GM12878 (cell line): ENCODE measurements at regions not wholly inside any gene's neighbourhood (a gene's known extent, or its start where the extent isn't known, plus 50 kb on each side); places are given as distances from the start of the nearest gene placed in this dataset.

Experiments
- ATAC-seq: fragments of 200-7000 bp; cut with Tn5 transposase; 3 replicates; pipeline ENCODE4 v1.9.1; 2020; ENCODE audit warnings: mild to moderate bottlenecking, moderate library complexity
- BruUV-seq: library from RNA; stranded (reverse); fragments of 400-500 nt; replicated peaks from 2 replicates; lab custom pipeline; 2021; lab: Mats Ljungman, UMichigan
- CTCF ChIA-PET: fragments of 300-600 bp; sonication (Branson Sonifier 250); formaldehyde crosslinking; extraction: SDS; loops from one replicate; lab custom pipeline; 2021; ENCODE audit warnings: inconsistent platforms; lab: Yijun Ruan, JAX
- POLR2A ChIA-PET: fragments of 350-600 bp; formaldehyde crosslinking; extraction: SDS; loops from one replicate; lab custom pipeline; 2021; ENCODE audit warnings: inconsistent platforms; lab: Charles Lee
- RAD21 ChIA-PET: fragments of 300-600 bp; sonication (Branson Sonifier 250); formaldehyde crosslinking; loops from one replicate; lab custom pipeline; 2023; ENCODE audit warnings: antibody characterized with exemption; ENCODE audit not compliant: unreplicated experiment; lab: Charles Lee
- SMC1A ChIA-PET: fragments of 300-600 bp; sonication (Branson Sonifier 250); formaldehyde crosslinking; loops from one replicate; lab custom pipeline; 2023; ENCODE audit not compliant: unreplicated experiment, uncharacterized antibody; lab: Charles Lee
- DNase-seq: peaks from one replicate; pipeline ENCODE4 v3.0.0-alpha.2; 2011; ENCODE audit warnings: low read depth, low spot score
- FAIRE-seq: peaks from 3 replicates; lab custom pipeline; 2011; peaks lifted over from hg19 to GRCh38; lab: Jason Lieb, UNC
- H2AFZ ChIP-seq: 2 replicates; pipeline ENCODE4 v1.6.0; 2011; ENCODE audit warnings: low read depth, low read length, control low read depth; ENCODE audit not compliant: control insufficient read depth
- H3K27ac ChIP-seq: 2 replicates; pipeline ENCODE4 v1.5.1; 2011; ENCODE audit warnings: control low read depth; ENCODE audit not compliant: control insufficient read depth, insufficient read depth
- H3K27me3 ChIP-seq, 2 experiments: replicated peaks in 1 of 2; 2 replicates each; pipeline versions ENCODE4 v1.6.0 to v1.6.1; 2011; ENCODE audit warnings: low read length in 1 of 2; ENCODE audit not compliant: control insufficient read depth in 2 of 2, insufficient read depth in 2 of 2
- H3K36me3 ChIP-seq, 2 experiments: 2 replicates each; pipeline ENCODE4 v1.5.1; 2011; ENCODE audit warnings: low read length in 1 of 2; ENCODE audit not compliant: control insufficient read depth in 2 of 2, insufficient read depth in 2 of 2
- H3K4me1 ChIP-seq: 2 replicates; pipeline ENCODE4 v1.6.1; 2011; ENCODE audit warnings: mild to moderate bottlenecking, low read length, moderate library complexity, mixed read lengths; ENCODE audit not compliant: control insufficient read depth, insufficient read depth
- H3K4me2 ChIP-seq: 2 replicates; pipeline ENCODE4 v1.6.0; 2011; ENCODE audit warnings: control low read depth; ENCODE audit not compliant: control insufficient read depth, insufficient read depth
- H3K4me3 ChIP-seq: fragments of 200-600 bp; sonication (generic); 2 replicates; pipeline ENCODE4 v1.5.1; 2016
- H3K79me2 ChIP-seq: 2 replicates; pipeline ENCODE4 v1.6.0; 2011; ENCODE audit warnings: low read length; ENCODE audit not compliant: control insufficient read depth, insufficient read depth
- H3K9ac ChIP-seq: 2 replicates; pipeline ENCODE4 v1.8.0; 2011; ENCODE audit warnings: low read length, control low read depth, mixed read lengths; ENCODE audit not compliant: control insufficient read depth, insufficient read depth
- H3K9me3 ChIP-seq: replicated peaks from 3 replicates; pipeline ENCODE4 v1.5.1; 2011; ENCODE audit warnings: mild to moderate bottlenecking, low read length; ENCODE audit not compliant: control insufficient read depth, insufficient read depth
- H4K20me1 ChIP-seq: 2 replicates; pipeline ENCODE4 v1.6.0; 2011; ENCODE audit not compliant: control insufficient read depth, insufficient read depth
- CREM ChIP-seq: IDR thresholded peaks from 2 replicates; pipeline ENCODE4 v1.6.1; 2014; ENCODE audit warnings: antibody characterized with exemption, low read depth
- E2F8 ChIP-seq: fragments of 450-650 bp; IDR thresholded peaks from 2 replicates; pipeline ENCODE4 v1.6.1; 2018; ENCODE audit warnings: mild to moderate bottlenecking, low read depth, moderate library complexity; ENCODE audit not compliant: partially characterized antibody
- GATAD2B ChIP-seq: fragments of 450-650 bp; conservative IDR thresholded peaks from 2 replicates; pipeline ENCODE4 v1.6.1; 2017; ENCODE audit warnings: low read depth, mild to moderate bottlenecking, moderate library complexity
- HSF1 ChIP-seq: fragments of 150-350 bp; IDR thresholded peaks from 2 replicates; pipeline ENCODE4 v1.6.1; 2014; ENCODE audit warnings: mild to moderate bottlenecking, low read depth, low read length
- KDM1A ChIP-seq: fragments of 200-600 bp; sonication (generic); IDR thresholded peaks from 2 replicates; pipeline ENCODE4 v1.6.1; 2016; ENCODE audit warnings: borderline replicate concordance
- MTA2 ChIP-seq: fragments of 450-650 bp; IDR thresholded peaks from 2 replicates; pipeline ENCODE4 v1.6.1; 2016; ENCODE audit warnings: low read depth, mild to moderate bottlenecking, moderate library complexity
- MYB ChIP-seq: fragments of 150-350 bp; IDR thresholded peaks from 2 replicates; pipeline ENCODE4 v1.6.1; 2014; ENCODE audit warnings: mild to moderate bottlenecking, low read depth, low read length, borderline replicate concordance
- NFYB ChIP-seq: IDR thresholded peaks from 2 replicates; pipeline ENCODE4 v1.6.1; 2011; ENCODE audit warnings: low read depth, mild to moderate bottlenecking, low read length, improper control_type of control experiment, moderate library complexity; ENCODE audit not compliant: insufficient read depth
- SMAD5 ChIP-seq: IDR thresholded peaks from 2 replicates; pipeline ENCODE4 v1.6.1; 2016; ENCODE audit warnings: antibody characterized with exemption, low read depth
- SREBF1 ChIP-seq: IDR thresholded peaks from 2 replicates; pipeline ENCODE4 v1.6.1; 2012; ENCODE audit warnings: mild to moderate bottlenecking, low read length
- STAT3 ChIP-seq: IDR thresholded peaks from 2 replicates; pipeline ENCODE4 v1.6.1; 2011; ENCODE audit warnings: low read depth, low read length, improper control_type of control experiment
- ZNF217 ChIP-seq: fragments of 450-650 bp; IDR thresholded peaks from 2 replicates; pipeline ENCODE4 v1.6.1; 2017; ENCODE audit warnings: antibody characterized with exemption, mild to moderate bottlenecking
- ZNF24 ChIP-seq: fragments of 450-650 bp; IDR thresholded peaks from 2 replicates; pipeline ENCODE4 v1.6.1; 2017; ENCODE audit warnings: antibody characterized with exemption, mild to moderate bottlenecking
- WGBS: methylation state at CpG from one replicate; pipeline ENCODE4 v1.1.6; 2016; ENCODE audit warnings: low lambda C conversion rate; ENCODE audit not compliant: insufficient replicate concordance, insufficient coverage; ENCODE audit errors: missing lambda C conversion rate; 5-methylcytosine and 5-hydroxymethylcytosine counted together
- in situ Hi-C: fragments of 300-500 bp; cut with MboI; formaldehyde crosslinking; loops from 9 replicates; pipeline ENCODE4 v1.14.3; 2018; ENCODE audit warnings: mixed read lengths
- intact Hi-C: fragments of 100-400 bp; cut with micrococcal nuclease; formaldehyde crosslinking; loops from one replicate; pipeline ENCODE4 v1.14.2; 2022; ENCODE audit not compliant: unreplicated experiment

- Histone ChIP-seq H3K9ac (no peak overlapping the region), H3K36me3 (no peaks in the 10 kb centered on the region), H2AFZ (no peak overlapping the region), H3K27me3 (no peaks in the 10 kb centered on the region; a peak in 1 of 4 replicates)
- SMC1A ChIA-PET = interaction anchor here (0.7 kb wide), 1 partner anchor 973 kb away, joined by 3 read pairs; no protein-coding TSS in a partner anchor
- WGBS = 12% methylated on average over 4 of the region's 4 CpGs
- no peak for ATAC-seq
- no peak for TF ChIP-seq ZNF217
- TF ChIP-seq NFYB = no peak
- TF ChIP-seq STAT3 = no peak
- TF ChIP-seq KDM1A = no peak
- TF ChIP-seq CREM = no peak
- TF ChIP-seq MYB = no peak
- no peak for TF ChIP-seq MTA2
- TF ChIP-seq GATAD2B = no peak
- TF ChIP-seq HSF1 = no peak
- no peak for TF ChIP-seq SREBF1
- no peak for TF ChIP-seq ZNF24
- TF ChIP-seq SMAD5 = no peak
- TF ChIP-seq E2F8 = no peak
- TF ChIP-seq, all 136 proteins: peak for 0
- no peaks in the 10 kb centered on the region for H3K9me3 ChIP-seq
- no peak for DNase-seq
- FAIRE-seq = no peak
- no peaks in the 10 kb centered on the region for H3K4me1 ChIP-seq
- H3K27ac ChIP-seq = no peak overlapping the region
- intact Hi-C loops (no loop called here), in situ Hi-C loops (no loop called here)
- BruUV-seq = no TSS peak
- H3K4me3 ChIP-seq = no peak overlapping the region
- no peaks in the 10 kb centered on the region for H3K79me2 ChIP-seq
- ChIA-PET POLR2A (no interaction called here), RAD21 (no interaction called here), CTCF (no interaction called here)
- no peaks in the 10 kb centered on the region for H4K20me1 ChIP-seq
- no peak overlapping the region for H3K4me2 ChIP-seq
Observed at GRCh38 chr1:222283147-222283768, 264.6 kb downstream of the HHIPL2 start.
